Ectodermal cell (in vitro differentiated cells): ENCODE measurements at regions not wholly inside any gene's neighbourhood (a gene's known extent, or its start where the extent isn't known, plus 50 kb on each side); places are given as distances from the start of the nearest gene placed in this dataset.

ENCODE experiments used
- H3K27ac ChIP-seq: 2 replicates; pipeline ENCODE4 v1.7.0; 2013; ENCODE audit warnings: mild to moderate bottlenecking, low read depth, low read length; ENCODE audit not compliant: insufficient read depth, poor library complexity, severe bottlenecking
- H3K27me3 ChIP-seq: 2 replicates; pipeline ENCODE4 v1.7.0; 2013; ENCODE audit warnings: mild to moderate bottlenecking, low read length; ENCODE audit not compliant: insufficient read depth, control insufficient read depth, poor library complexity, severe bottlenecking
- H3K36me3 ChIP-seq: one replicate; pipeline ENCODE4 v1.7.0; 2013; ENCODE audit warnings: low read length; ENCODE audit not compliant: control insufficient read depth, insufficient read depth
- H3K4me1 ChIP-seq: one replicate; pipeline ENCODE4 v1.7.0; 2013; ENCODE audit warnings: low read length; ENCODE audit not compliant: control insufficient read depth, insufficient read depth
- H3K4me3 ChIP-seq: 2 replicates; pipeline ENCODE4 v1.7.0; 2013; ENCODE audit warnings: low read depth, low read length, control low read depth; ENCODE audit not compliant: insufficient read depth
- H3K9me3 ChIP-seq: 2 replicates; pipeline ENCODE4 v1.7.0; 2013; ENCODE audit warnings: mild to moderate bottlenecking, low read length, moderate library complexity; ENCODE audit not compliant: control insufficient read depth
- WGBS, 2 experiments: methylation state at CpG; one replicate each; pipeline ENCODE4 v1.1.7; 2013; ENCODE audit warnings: missing lambda C conversion rate in 2 of 2; 5-methylcytosine and 5-hydroxymethylcytosine counted together

GRCh38 chr2:147223553-147224060, 621.2 kb upstream of the ACVR2A start:
- no peak overlapping the region for H3K4me3 ChIP-seq
- no peaks in the 10 kb centered on the region for H3K36me3 ChIP-seq
- peaks cover 9% of the 10 kb centered on the region for H3K4me1 ChIP-seq
- no peak overlapping the region for H3K27ac ChIP-seq
- H3K27me3 ChIP-seq: no peaks in the 10 kb centered on the region
- H3K9me3 ChIP-seq: no peaks in the 10 kb centered on the region
- 100% methylated on average over 1 of the region's 2 CpGs for WGBS, 2 experiments

GRCh38 chr2:147223119-147223518, 621.7 kb upstream of the ACVR2A start:
- Histone ChIP-seq H3K4me3 (no peak overlapping the region), H3K4me1 (peaks cover 9% of the 10 kb centered on the region), H3K9me3 (no peaks in the 10 kb centered on the region), H3K27ac (no peak overlapping the region), H3K27me3 (no peaks in the 10 kb centered on the region), H3K36me3 (no peaks in the 10 kb centered on the region)

GRCh38 chr2:147222506-147222905, 622.3 kb upstream of the ACVR2A start:
- Histone ChIP-seq H3K4me3 (no peak overlapping the region), H3K27ac (no peak overlapping the region), H3K4me1 (peaks cover 9% of the 10 kb centered on the region), H3K36me3 (no peaks in the 10 kb centered on the region), H3K27me3 (no peaks in the 10 kb centered on the region), H3K9me3 (no peaks in the 10 kb centered on the region)

GRCh38 chr2:147214914-147215313, 629.9 kb upstream of the ACVR2A start:
- no peaks in the 10 kb centered on the region for H3K36me3 ChIP-seq
- no peaks in the 10 kb centered on the region for H3K9me3 ChIP-seq
- H3K4me1 ChIP-seq: no peaks in the 10 kb centered on the region
- H3K27me3 ChIP-seq: no peaks in the 10 kb centered on the region
- H3K27ac ChIP-seq: no peak overlapping the region
- no peak overlapping the region for H3K4me3 ChIP-seq
- 83 to 84% methylated on average over 2 of the region's 2 CpGs for WGBS, 2 experiments

GRCh38 chr2:147211484-147211883, 633.3 kb upstream of the ACVR2A start:
- H3K36me3 ChIP-seq: no peaks in the 10 kb centered on the region
- no peaks in the 10 kb centered on the region for H3K4me1 ChIP-seq
- no peaks in the 10 kb centered on the region for H3K27me3 ChIP-seq
- no peak overlapping the region for H3K4me3 ChIP-seq
- no peaks in the 10 kb centered on the region for H3K9me3 ChIP-seq
- no peak overlapping the region for H3K27ac ChIP-seq

- Histone ChIP-seq H3K36me3 (no peaks in the 10 kb centered on the region), H3K9me3 (no peaks in the 10 kb centered on the region), H3K27ac (no peak overlapping the region), H3K4me1 (peaks cover 6% of the 10 kb centered on the region), H3K4me3 (no peak overlapping the region), H3K27me3 (no peaks in the 10 kb centered on the region)
These were observed 640.7 kb upstream of the ACVR2A start for GRCh38 chr2:147204102-147204501.

GRCh38 chr2:147198651-147199171, 646.1 kb upstream of the ACVR2A start:
- Histone ChIP-seq H3K27ac (peak overlapping the region; percentile 31), H3K9me3 (no peaks in the 10 kb centered on the region), H3K4me3 (no peak overlapping the region), H3K27me3 (no peaks in the 10 kb centered on the region), H3K4me1 (peaks cover 11% of the 10 kb centered on the region), H3K36me3 (no peaks in the 10 kb centered on the region)
- WGBS, 2 experiments: 80 to 87% methylated on average over 5 of the region's 5 CpGs

- peaks cover 11% of the 10 kb centered on the region for H3K4me1 ChIP-seq
- no peak overlapping the region for H3K4me3 ChIP-seq
- H3K27ac ChIP-seq: no peak overlapping the region
- no peaks in the 10 kb centered on the region for H3K9me3 ChIP-seq
- H3K27me3 ChIP-seq: no peaks in the 10 kb centered on the region
- no peaks in the 10 kb centered on the region for H3K36me3 ChIP-seq
- 95 to 99% methylated on average over 8 of the region's 8 CpGs for WGBS, 2 experiments
These were observed 646.9 kb upstream of the ACVR2A start for GRCh38 chr2:147197754-147198483.

- H3K27me3 ChIP-seq: no peaks in the 10 kb centered on the region
- H3K27ac ChIP-seq: no peak overlapping the region
- no peaks in the 10 kb centered on the region for H3K36me3 ChIP-seq
- H3K4me3 ChIP-seq: no peak overlapping the region
- no peaks in the 10 kb centered on the region for H3K9me3 ChIP-seq
- WGBS, 2 experiments: 93 to 94% methylated on average over 4 of the region's 4 CpGs
- H3K4me1 ChIP-seq: no peaks in the 10 kb centered on the region
These were observed 662.6 kb upstream of the ACVR2A start for GRCh38 chr2:147182260-147182659.

- no peak overlapping the region for H3K27ac ChIP-seq
- H3K9me3 ChIP-seq: no peaks in the 10 kb centered on the region
- no peak overlapping the region for H3K4me3 ChIP-seq
- H3K4me1 ChIP-seq: no peaks in the 10 kb centered on the region
- H3K27me3 ChIP-seq: no peaks in the 10 kb centered on the region
- 90 to 96% methylated on average over 2 of the region's 2 CpGs for WGBS, 2 experiments
- H3K36me3 ChIP-seq: no peaks in the 10 kb centered on the region
These were observed 663.3 kb upstream of the ACVR2A start for GRCh38 chr2:147181351-147182029.
